ENCODE measurements at regions not wholly inside any gene's neighbourhood (a gene's known extent, or its start where the extent isn't known, plus 50 kb on each side); places are given as distances from the start of the nearest gene placed in this dataset.
"Not testable (repeated sequence)": the region's sequence is repeated elsewhere in the genome, so short reads cannot be mapped to it uniquely, and the experiment has no call there.

GRCh38 chr2:221997100-221997499 lies 301.7 kb downstream of the PAX3 start:
- peak; percentile 93 for DNase-seq

- DNase-seq: no peak
These were observed 303.9 kb downstream of the PAX3 start for GRCh38 chr2:221994926-221995325.

- DNase-seq: not testable (repeated sequence)
These were observed 314.4 kb downstream of the PAX3 start for GRCh38 chr2:221984376-221984775.

- DNase-seq: no peak
These were observed 316.8 kb downstream of the PAX3 start for GRCh38 chr2:221981912-221982470.

GRCh38 chr2:221975151-221975550 lies 323.6 kb downstream of the PAX3 start:
- no peak for DNase-seq

- no peak for DNase-seq
These were observed 324.9 kb downstream of the PAX3 start for GRCh38 chr2:221973902-221974301.

- no peak for DNase-seq
These were observed 325.3 kb downstream of the PAX3 start for GRCh38 chr2:221973502-221973901.

- DNase-seq: no peak
These were observed 325.9 kb downstream of the PAX3 start for GRCh38 chr2:221972813-221973478.

- no peak for DNase-seq
These were observed 328.4 kb downstream of the PAX3 start for GRCh38 chr2:221970389-221970788.

- DNase-seq: no peak
These were observed 329.0 kb downstream of the PAX3 start for GRCh38 chr2:221969830-221970144.

- DNase-seq: peak; percentile 40
These were observed 329.5 kb downstream of the PAX3 start for GRCh38 chr2:221969087-221969829.

- no peak for DNase-seq
These were observed 336.6 kb downstream of the PAX3 start for GRCh38 chr2:221962186-221962585.

- no peak for DNase-seq
These were observed 337.2 kb downstream of the PAX3 start for GRCh38 chr2:221961561-221961960.

GRCh38 chr2:221958224-221958623 lies 340.6 kb downstream of the PAX3 start:
- no peak for DNase-seq

GRCh38 chr2:221948076-221948475 lies 350.7 kb downstream of the PAX3 start:
- no peak for DNase-seq

- DNase-seq: not testable (repeated sequence)
These were observed 354.3 kb downstream of the PAX3 start for GRCh38 chr2:221944452-221944851.

GRCh38 chr2:221943076-221943810 lies 355.6 kb downstream of the PAX3 start:
- peak; percentile 5 for DNase-seq

GRCh38 chr2:221931251-221931991 lies 359.3 kb upstream of the EPHA4 start:
- DNase-seq: no peak

- no peak for DNase-seq
These were observed 357.2 kb upstream of the EPHA4 start for GRCh38 chr2:221929259-221929658.

GRCh38 chr2:221926327-221926726 lies 354.2 kb upstream of the EPHA4 start:
- DNase-seq: no peak

- DNase-seq: no peak
These were observed 352.5 kb upstream of the EPHA4 start for GRCh38 chr2:221924576-221924975.

GRCh38 chr2:221915926-221916325 lies 343.8 kb upstream of the EPHA4 start:
- DNase-seq: no peak

- DNase-seq: peak; percentile 56
These were observed 342.3 kb upstream of the EPHA4 start for GRCh38 chr2:221914334-221914880.

All from fibroblast of skin of right biceps (primary cell).